Peyer's patch (tissue), 4 donors: ENCODE measurements at regions not wholly inside any gene's neighbourhood (a gene's known extent, or its start where the extent isn't known, plus 50 kb on each side); places are given as distances from the start of the nearest gene placed in this dataset.

Experiments used
- CTCF ChIP-seq, 6 experiments: fragments of 450-650 bp in 4 of 6; fragments of 200-600 bp in 2 of 6; sonication (generic) in 1 of 6; IDR thresholded peaks; one replicate each; pipeline ENCODE4 v1.5.1; 2017 to 2019; ENCODE audit warnings: antibody characterized with exemption in 6 of 6, mild to moderate bottlenecking in 3 of 6, moderate library complexity in 1 of 6
- POLR2A ChIP-seq, 2 donors: fragments of 450-650 bp; IDR thresholded peaks; one replicate each; pipeline ENCODE4 v1.5.1; 2017; ENCODE audit warnings: antibody characterized with exemption in 2 of 2, mild to moderate bottlenecking in 2 of 2, moderate library complexity in 2 of 2

GRCh38 chr19:30955112-30956104 is 393.8 kb downstream of the TSHZ3 start:
- no peak for TF ChIP-seq CTCF (IDR thresholded peaks at IDR 0.05)
- TF ChIP-seq POLR2A (IDR thresholded peaks at IDR 0.05): no peak
